ENCODE measurements at regions not wholly inside any gene's neighbourhood (a gene's known extent, or its start where the extent isn't known, plus 50 kb on each side); places are given as distances from the start of the nearest gene placed in this dataset.

DNA sequence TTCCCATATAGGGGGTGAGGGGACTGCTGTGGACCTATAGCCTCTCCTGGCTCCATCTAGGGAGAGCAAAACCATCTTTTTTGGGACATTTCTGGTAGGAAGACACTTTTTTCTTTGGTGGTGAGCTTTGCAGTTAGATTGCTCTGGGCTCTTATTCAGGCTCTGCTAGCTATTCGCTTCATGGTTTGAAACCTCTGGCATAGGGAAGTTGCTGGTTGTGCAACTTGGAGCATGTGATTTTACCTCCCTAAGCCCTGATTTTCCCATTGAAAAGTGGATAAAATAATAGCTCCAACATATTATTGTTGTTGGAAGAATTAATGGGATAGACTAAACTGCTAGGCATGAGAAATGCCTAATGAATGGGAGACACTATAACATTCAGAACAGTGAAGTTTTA lies 69.6 kb downstream of the CYP26A1 start:
- intact Hi-C loops (cut with DNase I; ENCODE audit: low total_unique reads), result no loop called here
- H3K27me3 ChIP-seq, result no peaks in the 10 kb centered on the region
- no peaks in the 10 kb centered on the region for H3K4me1 ChIP-seq
- no peak overlapping the region for H3K27ac ChIP-seq
- no peaks in the 10 kb centered on the region for H3K36me3 ChIP-seq (ENCODE audit: low read depth, missing control alignments)
- H3K9me3 ChIP-seq, result no peaks in the 10 kb centered on the region
- TF ChIP-seq CTCF (IDR thresholded peaks at IDR 0.05) (no peak), POLR2A (IDR thresholded peaks at IDR 0.05) (no peak)
- 79 to 100% methylated on average over 1 of the region's 1 CpG for WGBS, 2 donors
- no peak for DNase-seq
- H3K4me3 ChIP-seq, result no peak overlapping the region

- Histone ChIP-seq H3K36me3 (ENCODE audit: low read depth, missing control alignments) (no peaks in the 10 kb centered on the region), H3K27me3 (no peaks in the 10 kb centered on the region), H3K4me1 (no peaks in the 10 kb centered on the region), H3K4me3 (no peak overlapping the region), H3K27ac (no peak overlapping the region), H3K9me3 (no peaks in the 10 kb centered on the region)
- no peak for DNase-seq
- WGBS, 2 donors, result 91% methylated on average over 3 of the region's 3 CpGs
- TF ChIP-seq CTCF (IDR thresholded peaks at IDR 0.05) (no peak), POLR2A (IDR thresholded peaks at IDR 0.05) (no peak)
- intact Hi-C loops (cut with DNase I; ENCODE audit: low total_unique reads), result no loop called here
Measured at GRCh38 chr10:93146336-93146735, 72.6 kb downstream of the CYP26A1 start.

DNA sequence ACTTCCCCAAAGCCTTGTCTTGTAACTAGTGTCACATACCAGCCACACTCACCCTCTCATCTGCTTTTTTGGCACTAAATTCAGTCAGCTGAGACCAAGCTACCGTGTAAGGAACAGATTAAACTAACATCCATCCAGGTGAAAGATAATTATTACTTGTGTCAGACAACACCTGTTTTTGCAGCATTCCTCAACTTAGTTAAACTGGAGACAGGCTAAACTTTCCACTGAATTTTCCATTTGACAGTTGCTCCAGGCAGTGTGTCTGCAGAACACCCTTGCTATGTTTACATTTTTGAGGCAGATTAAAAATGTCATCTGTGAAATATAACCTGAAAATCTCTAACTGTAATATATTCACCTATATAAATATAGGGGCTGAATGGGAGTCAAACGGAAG lies 73.6 kb downstream of the CYP26A1 start:
- no peak for TF ChIP-seq POLR2A (IDR thresholded peaks at IDR 0.05)
- TF ChIP-seq CTCF (IDR thresholded peaks at IDR 0.05), result no peak
- Histone ChIP-seq H3K27me3 (no peaks in the 10 kb centered on the region), H3K4me1 (no peaks in the 10 kb centered on the region), H3K4me3 (no peak overlapping the region), H3K36me3 (ENCODE audit: low read depth, missing control alignments) (no peaks in the 10 kb centered on the region), H3K27ac (no peak overlapping the region), H3K9me3 (no peaks in the 10 kb centered on the region)
- intact Hi-C loops (cut with DNase I; ENCODE audit: low total_unique reads), result no loop called here
- WGBS, 2 donors, result 61% methylated on average over 2 of the region's 2 CpGs
- DNase-seq, result no peak

DNA sequence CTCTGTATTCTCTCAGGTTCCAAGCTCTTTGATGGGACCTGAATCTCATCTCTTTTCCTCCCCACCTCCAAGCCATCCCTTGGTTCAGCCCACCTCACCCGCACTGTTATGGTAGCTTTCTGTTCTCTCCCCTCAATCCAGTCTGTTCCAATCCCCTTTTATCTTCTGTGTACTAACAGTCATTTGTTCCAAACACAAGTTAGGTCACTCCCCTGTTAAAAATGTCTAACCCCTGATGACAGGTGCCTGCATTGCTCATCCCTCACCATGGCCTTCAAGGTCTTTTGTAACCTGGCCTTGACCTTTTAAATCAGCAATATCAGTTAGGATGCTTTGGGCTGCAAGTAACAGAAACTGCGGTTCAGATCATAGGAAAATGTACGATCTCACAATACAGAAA lies 74.8 kb downstream of the CYP26A1 start:
- H3K4me1 ChIP-seq, result no peaks in the 10 kb centered on the region
- intact Hi-C loops (cut with DNase I; ENCODE audit: low total_unique reads), result no loop called here
- no peaks in the 10 kb centered on the region for H3K27me3 ChIP-seq
- H3K36me3 ChIP-seq (ENCODE audit: low read depth, missing control alignments), result no peaks in the 10 kb centered on the region
- DNase-seq, result no peak
- H3K9me3 ChIP-seq, result no peaks in the 10 kb centered on the region
- 78 to 94% methylated on average over 3 of the region's 3 CpGs for WGBS, 2 donors
- H3K4me3 ChIP-seq, result no peak overlapping the region
- TF ChIP-seq CTCF (IDR thresholded peaks at IDR 0.05) (no peak), POLR2A (IDR thresholded peaks at IDR 0.05) (no peak)
- H3K27ac ChIP-seq, result no peak overlapping the region

GRCh38 chr10:93149761-93150160 lies 76.1 kb downstream of the CYP26A1 start:
- Histone ChIP-seq H3K27me3 (no peaks in the 10 kb centered on the region), H3K27ac (no peak overlapping the region), H3K4me1 (no peaks in the 10 kb centered on the region), H3K36me3 (ENCODE audit: low read depth, missing control alignments) (no peaks in the 10 kb centered on the region), H3K4me3 (no peak overlapping the region), H3K9me3 (no peaks in the 10 kb centered on the region)
- DNase-seq, result no peak
- no peak for TF ChIP-seq POLR2A (IDR thresholded peaks at IDR 0.05)
- no peak for TF ChIP-seq CTCF (IDR thresholded peaks at IDR 0.05)
- intact Hi-C loops (cut with DNase I; ENCODE audit: low total_unique reads), result no loop called here
- WGBS, 2 donors, result 73 to 83% methylated on average over 4 of the region's 4 CpGs
